Epithelial cell of prostate (primary cell): ENCODE measurements at regions not wholly inside any gene's neighbourhood (a gene's known extent, or its start where the extent isn't known, plus 50 kb on each side); places are given as distances from the start of the nearest gene placed in this dataset.
A peak's percentile ranks its signal among the peaks of the same experiment; 100 is the strongest.

ENCODE experiments used
- DNase-seq: peaks from one replicate; pipeline ENCODE4 v3.0.0-alpha.2; 2011; ENCODE audit warnings: low read depth, low spot score
- H3K27ac ChIP-seq: fragments of 450-650 bp; 2 replicates; pipeline ENCODE4 v1.5.1; 2017; ENCODE audit warnings: mild to moderate bottlenecking

- no peak overlapping the region for H3K27ac ChIP-seq
- no peak for DNase-seq
Measured at GRCh38 chr1:217373761-217374701, 256.9 kb downstream of the GPATCH2 start.

GRCh38 chr1:217372049-217372970, 258.6 kb downstream of the GPATCH2 start:
- no peak for DNase-seq
- H3K27ac ChIP-seq: no peak overlapping the region

GRCh38 chr1:217370757-217371156, 260.1 kb downstream of the GPATCH2 start:
- DNase-seq: no peak
- no peak overlapping the region for H3K27ac ChIP-seq

- peak; percentile 12 for DNase-seq
- peak overlapping the region; percentile 59 for H3K27ac ChIP-seq
Measured at GRCh38 chr1:217369996-217370551, 260.8 kb downstream of the GPATCH2 start.

GRCh38 chr1:217369271-217369981, 261.5 kb downstream of the GPATCH2 start:
- H3K27ac ChIP-seq: peak overlapping the region; percentile 59
- peak; percentile 12 for DNase-seq

- DNase-seq: no peak
- no peak overlapping the region for H3K27ac ChIP-seq
Measured at GRCh38 chr1:217364220-217364619, 266.7 kb downstream of the GPATCH2 start.

- H3K27ac ChIP-seq: peak overlapping the region; percentile 57
- peak; percentile 22 for DNase-seq
Measured at GRCh38 chr1:217363319-217363718, 267.6 kb downstream of the GPATCH2 start.

- no peak overlapping the region for H3K27ac ChIP-seq
- DNase-seq: no peak
Measured at GRCh38 chr1:217360510-217360909, 270.4 kb downstream of the GPATCH2 start.

- no peak for DNase-seq
- no peak overlapping the region for H3K27ac ChIP-seq
Measured at GRCh38 chr1:217354895-217355294, 276.0 kb downstream of the GPATCH2 start.

GRCh38 chr1:217348960-217349664, 281.8 kb downstream of the GPATCH2 start:
- no peak for DNase-seq
- H3K27ac ChIP-seq: no peak overlapping the region

- no peak for DNase-seq
- H3K27ac ChIP-seq: no peak overlapping the region
Measured at GRCh38 chr1:217344712-217345111, 286.2 kb downstream of the GPATCH2 start.

- DNase-seq: no peak
- H3K27ac ChIP-seq: no peak overlapping the region
Measured at GRCh38 chr1:217343907-217344306, 287.0 kb downstream of the GPATCH2 start.

- no peak overlapping the region for H3K27ac ChIP-seq
- no peak for DNase-seq
Measured at GRCh38 chr1:217342105-217342504, 288.8 kb downstream of the GPATCH2 start.

- no peak overlapping the region for H3K27ac ChIP-seq
- DNase-seq: no peak
Measured at GRCh38 chr1:217336724-217337123, 294.2 kb downstream of the GPATCH2 start.

GRCh38 chr1:217333939-217334338, 297.0 kb downstream of the GPATCH2 start:
- H3K27ac ChIP-seq: no peak overlapping the region
- no peak for DNase-seq

- no peak for DNase-seq
- no peak overlapping the region for H3K27ac ChIP-seq
Measured at GRCh38 chr1:217332431-217333065, 298.3 kb downstream of the GPATCH2 start.

GRCh38 chr1:217331698-217332097, 299.2 kb downstream of the GPATCH2 start:
- H3K27ac ChIP-seq: no peak overlapping the region
- DNase-seq: no peak

GRCh38 chr1:217327901-217328300, 303.0 kb downstream of the GPATCH2 start:
- no peak overlapping the region for H3K27ac ChIP-seq

GRCh38 chr1:217322834-217323233, 308.1 kb downstream of the GPATCH2 start:
- no peak for DNase-seq
- no peak overlapping the region for H3K27ac ChIP-seq

More at GRCh38 chr1:217327901-217328300, 303.0 kb downstream of the GPATCH2 start:
- no peak for DNase-seq
